ENCODE measurements at regions not wholly inside any gene's neighbourhood (a gene's known extent, or its start where the extent isn't known, plus 50 kb on each side); places are given as distances from the start of the nearest gene placed in this dataset.

- H3K4me2 ChIP-seq (ENCODE audit: insufficient read depth, low read length), result no peak overlapping the region
- H3K4me3 ChIP-seq (ENCODE audit: insufficient read depth, low read length), result no peak overlapping the region
- no peak for TF ChIP-seq CTCF (IDR thresholded peaks at IDR 0.05; ENCODE audit: extremely low read depth, low read depth, low read length)
- H3K9me3 ChIP-seq (ENCODE audit: low read depth, low read length), result no peaks in the 10 kb centered on the region
- no peak for DNase-seq (ENCODE audit: insufficient read length, low spot score, missing footprints)
- no peaks in the 10 kb centered on the region for H3K27me3 ChIP-seq (ENCODE audit: insufficient read depth, low read length)
- H3K79me2 ChIP-seq (ENCODE audit: insufficient read depth, low read length), result no peaks in the 10 kb centered on the region
- no peaks in the 10 kb centered on the region for H4K20me1 ChIP-seq (ENCODE audit: insufficient read depth, low read length)
- no peaks in the 10 kb centered on the region for H3K36me3 ChIP-seq (ENCODE audit: insufficient read depth, low read length)
- no peaks in the 10 kb centered on the region for H3K4me1 ChIP-seq (ENCODE audit: insufficient read depth, low read length)
- no peak overlapping the region for H3K27ac ChIP-seq (ENCODE audit: low read depth, low read length)
- H2AFZ ChIP-seq (ENCODE audit: low read length), result no peak overlapping the region
Observed at GRCh38 chr12:13817131-13817530, 164.3 kb downstream of the GRIN2B start.

GRCh38 chr12:13816394-13816793, 165.0 kb downstream of the GRIN2B start:
- Histone ChIP-seq H3K4me1 (ENCODE audit: insufficient read depth, low read length) (no peaks in the 10 kb centered on the region), H2AFZ (ENCODE audit: low read length) (no peak overlapping the region), H3K4me3 (ENCODE audit: insufficient read depth, low read length) (no peak overlapping the region), H3K27ac (ENCODE audit: low read depth, low read length) (no peak overlapping the region), H3K4me2 (ENCODE audit: insufficient read depth, low read length) (no peak overlapping the region), H4K20me1 (ENCODE audit: insufficient read depth, low read length) (no peaks in the 10 kb centered on the region), H3K9me3 (ENCODE audit: low read depth, low read length) (no peaks in the 10 kb centered on the region), H3K36me3 (ENCODE audit: insufficient read depth, low read length) (no peaks in the 10 kb centered on the region), H3K79me2 (ENCODE audit: insufficient read depth, low read length) (no peaks in the 10 kb centered on the region), H3K27me3 (ENCODE audit: insufficient read depth, low read length) (no peaks in the 10 kb centered on the region)
- no peak for TF ChIP-seq CTCF (IDR thresholded peaks at IDR 0.05; ENCODE audit: extremely low read depth, low read depth, low read length)
- DNase-seq (ENCODE audit: insufficient read length, low spot score, missing footprints), result no peak

- TF ChIP-seq CTCF (IDR thresholded peaks at IDR 0.05; ENCODE audit: extremely low read depth, low read depth, low read length), result no peak
- no peak overlapping the region for H2AFZ ChIP-seq (ENCODE audit: low read length)
Observed at GRCh38 chr12:13812168-13812567, 169.2 kb downstream of the GRIN2B start.

DNA sequence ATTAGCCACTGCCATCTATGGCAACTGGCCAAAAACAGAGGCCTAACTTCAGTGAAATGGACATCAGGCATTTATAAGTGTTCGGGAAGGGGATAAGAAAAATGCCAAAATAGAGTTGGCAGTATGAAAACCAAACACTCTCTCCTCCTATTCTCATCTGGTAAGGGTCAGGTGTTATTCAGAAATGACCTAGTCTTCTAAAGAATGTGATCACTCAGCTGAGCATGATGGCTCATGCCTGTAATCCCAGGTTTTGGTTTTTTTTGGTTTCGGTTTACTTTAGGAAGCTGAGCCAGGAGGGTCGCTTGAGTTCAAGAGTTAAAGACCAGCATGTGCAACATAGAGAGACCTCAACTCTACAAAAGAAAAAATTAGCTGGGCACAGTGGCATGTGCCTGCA, 170.3 kb downstream of the GRIN2B start:
- Histone ChIP-seq H3K27ac (ENCODE audit: low read depth, low read length) (no peak overlapping the region), H2AFZ (ENCODE audit: low read length) (no peak overlapping the region), H3K36me3 (ENCODE audit: insufficient read depth, low read length) (no peaks in the 10 kb centered on the region), H3K9me3 (ENCODE audit: low read depth, low read length) (no peaks in the 10 kb centered on the region), H3K4me3 (ENCODE audit: insufficient read depth, low read length) (no peak overlapping the region), H3K4me2 (ENCODE audit: insufficient read depth, low read length) (no peak overlapping the region), H3K4me1 (ENCODE audit: insufficient read depth, low read length) (no peaks in the 10 kb centered on the region), H3K27me3 (ENCODE audit: insufficient read depth, low read length) (no peaks in the 10 kb centered on the region), H4K20me1 (ENCODE audit: insufficient read depth, low read length) (no peaks in the 10 kb centered on the region), H3K79me2 (ENCODE audit: insufficient read depth, low read length) (no peaks in the 10 kb centered on the region)
- DNase-seq (ENCODE audit: insufficient read length, low spot score, missing footprints), result no peak
- TF ChIP-seq CTCF (IDR thresholded peaks at IDR 0.05; ENCODE audit: extremely low read depth, low read depth, low read length), result no peak

More at GRCh38 chr12:13812168-13812567, 169.2 kb downstream of the GRIN2B start:
- H3K36me3 ChIP-seq (ENCODE audit: insufficient read depth, low read length), result no peaks in the 10 kb centered on the region
- no peak overlapping the region for H3K4me3 ChIP-seq (ENCODE audit: insufficient read depth, low read length)
- no peak overlapping the region for H3K27ac ChIP-seq (ENCODE audit: low read depth, low read length)
- no peaks in the 10 kb centered on the region for H3K9me3 ChIP-seq (ENCODE audit: low read depth, low read length)
- H3K27me3 ChIP-seq (ENCODE audit: insufficient read depth, low read length), result no peaks in the 10 kb centered on the region
- H3K79me2 ChIP-seq (ENCODE audit: insufficient read depth, low read length), result no peaks in the 10 kb centered on the region
- no peaks in the 10 kb centered on the region for H4K20me1 ChIP-seq (ENCODE audit: insufficient read depth, low read length)
- H3K4me1 ChIP-seq (ENCODE audit: insufficient read depth, low read length), result no peaks in the 10 kb centered on the region
- no peak overlapping the region for H3K4me2 ChIP-seq (ENCODE audit: insufficient read depth, low read length)
- DNase-seq (ENCODE audit: insufficient read length, low spot score, missing footprints), result no peak

Measured in osteoblast (primary cell).